Activated CD8-positive, alpha-beta memory T cell treated with anti-CD3 and anti-CD28 coated beads for 48 hours (primary cell): ENCODE measurements at regions not wholly inside any gene's neighbourhood (a gene's known extent, or its start where the extent isn't known, plus 50 kb on each side); places are given as distances from the start of the nearest gene placed in this dataset.

Experiments used
- DNase-seq, 3 experiments: peaks; one replicate each; pipeline ENCODE4 v3.0.0-alpha.2; 2020; ENCODE audit warnings: low read depth in 2 of 3, low spot score in 2 of 3

DNA sequence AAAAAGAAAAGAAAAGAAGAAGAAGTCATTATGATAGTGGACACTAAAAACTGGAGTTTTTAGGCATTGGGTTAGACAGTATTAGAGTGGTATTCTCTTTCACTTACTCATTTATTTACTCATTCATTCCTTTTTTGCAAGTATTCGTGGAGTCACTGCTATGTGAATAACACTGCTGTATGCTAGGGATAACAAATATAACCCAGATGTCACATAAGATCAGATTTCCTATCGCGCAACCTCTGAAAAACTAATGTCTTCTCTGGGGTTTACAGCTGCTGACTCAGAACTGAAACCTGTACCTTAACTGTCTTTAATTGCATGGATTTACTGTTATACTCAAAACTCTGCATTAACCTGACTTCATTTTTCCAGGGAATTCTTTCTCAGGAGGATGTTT, 353.7 kb downstream of the LRIG3 start:
- no peak for DNase-seq

- no peak for DNase-seq
These were observed 353.1 kb downstream of the LRIG3 start for GRCh38 chr12:58567189-58567588.

GRCh38 chr12:58570411-58570810, 349.9 kb downstream of the LRIG3 start:
- no peak for DNase-seq

DNA sequence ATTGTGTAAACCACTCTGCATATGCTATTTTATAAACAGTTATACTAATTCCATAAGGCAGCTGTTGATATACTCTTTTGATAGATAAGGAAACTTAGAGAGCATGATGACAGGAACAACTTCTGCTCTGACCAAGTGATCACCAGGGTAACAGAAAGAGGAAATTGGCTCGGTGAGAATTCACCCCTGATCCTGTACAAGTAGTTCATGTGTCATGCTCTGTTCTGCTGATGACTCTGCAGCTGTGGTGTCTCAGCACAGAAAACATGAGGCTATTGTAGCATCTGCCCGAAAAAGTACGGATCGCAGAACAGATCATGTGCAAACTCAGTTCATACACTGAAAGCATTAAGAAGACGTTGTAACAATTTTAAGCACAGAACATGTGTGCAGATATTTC, 345.0 kb downstream of the LRIG3 start:
- no peak for DNase-seq

GRCh38 chr12:58576081-58576480, 344.2 kb downstream of the LRIG3 start:
- DNase-seq: no peak

- DNase-seq: no peak
These were observed 343.4 kb downstream of the LRIG3 start for GRCh38 chr12:58576916-58577315.

- no peak for DNase-seq
These were observed 340.2 kb downstream of the LRIG3 start for GRCh38 chr12:58580095-58580494.

DNA sequence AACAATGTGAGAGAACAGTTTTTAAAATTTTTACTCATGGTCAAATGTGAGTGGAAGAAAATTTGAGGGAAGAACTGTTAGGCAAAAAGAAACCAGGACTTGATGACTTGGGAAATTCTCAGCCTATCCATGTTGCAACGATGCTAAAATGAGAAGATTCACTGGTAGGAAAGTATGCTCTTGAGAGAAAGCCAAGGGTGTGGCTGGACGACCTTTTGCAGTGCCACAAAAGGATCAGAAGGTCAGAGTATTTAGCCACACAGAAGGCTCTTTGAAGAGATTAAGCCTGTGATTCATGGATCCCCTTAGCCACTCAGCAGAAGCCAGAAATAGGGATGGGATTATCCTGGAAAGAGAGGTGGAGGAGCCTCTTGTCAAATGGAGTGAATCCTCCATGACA, 336.8 kb downstream of the LRIG3 start:
- no peak for DNase-seq

- no peak for DNase-seq
These were observed 336.4 kb downstream of the LRIG3 start for GRCh38 chr12:58583940-58584339.

DNA sequence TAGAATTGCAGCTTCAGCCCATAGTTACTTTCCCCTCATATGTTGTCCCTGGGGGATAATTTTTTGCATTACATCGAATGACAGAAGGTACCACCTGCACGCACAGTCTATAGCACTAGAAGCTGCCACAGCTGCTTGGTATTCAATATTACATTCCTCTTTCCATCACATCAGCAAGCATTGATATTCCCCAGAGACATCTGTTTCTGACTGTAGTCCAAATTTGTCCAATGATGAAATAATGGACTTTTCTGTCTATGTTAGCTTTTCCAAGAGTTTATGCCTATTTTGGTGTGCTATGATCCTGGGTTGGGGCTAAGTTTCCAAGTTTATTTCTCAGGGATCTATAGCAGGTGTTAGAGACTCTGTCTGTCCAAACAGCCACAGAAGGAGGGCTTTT, 335.4 kb downstream of the LRIG3 start:
- no peak for DNase-seq

- no peak for DNase-seq
These were observed 333.5 kb downstream of the LRIG3 start for GRCh38 chr12:58586762-58587161.

- DNase-seq: no peak
These were observed 331.5 kb downstream of the LRIG3 start for GRCh38 chr12:58588770-58589169.

DNA sequence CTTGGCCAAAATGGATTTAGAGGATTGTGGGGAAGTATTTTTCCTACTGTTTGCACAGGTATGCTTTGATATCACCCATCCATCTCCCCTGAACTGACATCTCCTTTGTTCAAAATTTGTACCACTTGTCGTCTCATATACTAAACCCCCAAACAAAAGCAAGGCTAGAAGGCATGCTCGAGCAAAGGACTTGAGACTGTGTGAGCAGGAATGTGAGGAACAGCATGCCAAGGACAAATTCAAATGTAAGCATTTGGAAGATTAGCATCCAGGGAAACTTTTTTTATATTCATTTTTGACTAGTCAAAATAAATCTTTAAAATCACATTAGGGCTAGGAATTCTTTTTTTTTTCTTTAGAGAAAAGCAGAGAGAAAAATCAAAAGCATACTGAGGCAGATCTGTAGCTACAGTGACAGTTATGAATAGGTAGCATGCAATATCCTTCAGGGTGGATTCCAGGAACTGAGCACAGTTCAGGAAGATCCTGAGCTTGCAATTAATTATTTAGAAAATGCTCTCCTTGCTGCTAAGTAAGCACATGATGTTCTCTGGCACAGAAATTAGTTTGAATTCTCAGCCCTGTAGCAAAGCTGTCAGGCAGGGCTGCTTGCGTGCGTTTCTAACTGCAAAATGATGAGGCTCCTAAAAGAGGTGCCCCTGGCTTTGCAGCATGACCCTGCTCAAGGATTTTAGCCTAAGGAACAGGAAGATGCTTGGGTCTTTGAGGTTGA, 327.7 kb downstream of the LRIG3 start:
- no peak for DNase-seq

DNA sequence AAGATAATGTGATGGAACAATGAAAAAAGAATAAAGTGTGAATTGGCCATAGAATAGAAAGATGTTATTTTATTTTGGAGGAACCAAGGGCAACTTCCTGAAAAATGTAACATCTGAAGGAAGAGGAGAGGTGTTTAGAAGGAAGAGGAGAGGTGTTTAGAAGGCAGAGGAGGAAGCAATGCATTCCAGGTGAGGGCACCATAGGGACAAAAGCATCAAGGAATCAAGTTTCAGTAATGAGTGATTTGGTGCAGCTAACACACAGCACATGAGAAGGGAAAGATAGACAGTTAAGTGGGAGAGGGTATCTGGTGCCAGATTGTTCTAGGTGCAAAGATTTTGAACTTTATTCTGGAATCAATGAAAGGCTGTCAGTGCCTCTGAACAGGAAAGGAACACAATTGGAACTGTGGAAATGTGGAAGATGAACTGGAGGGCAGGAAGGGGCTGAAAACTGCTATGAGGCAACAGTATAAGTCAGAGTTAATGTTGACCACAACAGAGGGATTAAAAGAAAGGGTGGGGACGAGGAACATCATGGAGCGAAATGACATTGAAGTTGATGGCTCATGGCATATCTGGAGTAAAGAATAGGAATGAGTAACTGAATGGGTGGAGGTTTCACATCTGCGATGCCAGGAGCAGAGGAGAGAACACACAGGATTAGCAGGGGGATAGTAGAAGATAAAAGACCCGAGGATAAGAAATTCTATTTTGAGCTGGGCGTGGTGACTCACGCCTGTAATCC, 326.6 kb downstream of the LRIG3 start:
- no peak for DNase-seq

- DNase-seq: no peak
These were observed 323.9 kb downstream of the LRIG3 start for GRCh38 chr12:58596381-58596780.

DNA sequence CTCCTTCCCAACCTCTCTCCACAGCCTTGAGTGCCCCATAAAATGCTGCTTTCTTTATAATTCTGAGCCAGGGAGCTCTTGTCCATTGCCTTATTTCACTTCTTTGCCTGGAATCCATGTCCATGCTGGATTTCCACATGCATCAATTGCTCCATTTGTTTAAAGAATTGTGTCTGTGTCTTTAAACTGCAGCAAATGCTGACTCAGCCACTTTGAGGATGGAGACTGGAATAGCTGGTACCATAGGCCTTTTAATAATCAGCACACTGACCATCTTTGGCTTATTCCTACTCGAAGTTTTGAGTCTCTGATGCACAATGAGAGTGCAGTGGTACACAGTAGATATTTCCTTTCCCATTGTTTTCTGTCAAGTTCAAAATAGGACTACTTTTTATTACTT, 318.8 kb downstream of the LRIG3 start:
- no peak for DNase-seq

- no peak for DNase-seq
These were observed 318.1 kb downstream of the LRIG3 start for GRCh38 chr12:58602179-58602578.

GRCh38 chr12:58602736-58603135, 317.6 kb downstream of the LRIG3 start:
- DNase-seq: no peak

DNA sequence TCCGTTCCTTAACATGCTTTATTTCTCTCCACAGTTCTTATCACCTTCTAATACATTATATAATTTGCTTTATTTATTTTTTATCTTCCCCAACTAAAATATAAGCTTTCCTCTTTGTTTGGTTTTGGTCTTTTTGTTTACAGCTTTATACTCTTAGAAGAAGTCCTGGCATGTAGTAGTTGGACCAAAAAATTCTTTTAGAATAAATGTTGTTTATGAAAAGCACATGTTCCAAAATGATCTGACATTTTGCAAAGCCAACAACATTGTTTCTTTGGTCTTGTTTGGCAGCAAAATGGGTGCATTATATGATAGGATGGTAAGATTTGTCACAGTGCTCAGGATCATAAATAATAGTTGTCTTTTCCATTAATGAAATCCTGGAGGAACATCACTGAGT, 312.5 kb downstream of the LRIG3 start:
- no peak for DNase-seq

- no peak for DNase-seq
These were observed 311.6 kb downstream of the LRIG3 start for GRCh38 chr12:58608711-58609110.

DNA sequence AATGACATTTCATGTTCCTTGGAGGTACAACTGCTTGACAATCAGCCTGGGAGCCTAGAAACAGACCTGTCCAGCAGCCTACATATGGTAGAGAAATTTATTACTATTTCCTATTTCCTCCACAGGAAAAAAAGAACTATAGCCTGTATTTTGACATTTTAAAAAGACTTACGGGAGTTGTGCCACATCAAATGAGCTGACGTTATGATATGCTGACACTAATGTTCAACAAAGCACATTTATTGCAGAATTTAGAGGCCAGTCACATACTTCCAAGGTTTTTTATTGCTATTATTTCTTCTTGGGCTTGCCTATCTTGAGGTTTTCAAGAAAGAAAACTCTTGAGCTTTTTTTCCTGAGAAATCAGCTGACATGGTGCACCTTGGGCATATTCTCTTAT, 305.3 kb downstream of the LRIG3 start:
- DNase-seq: no peak

DNA sequence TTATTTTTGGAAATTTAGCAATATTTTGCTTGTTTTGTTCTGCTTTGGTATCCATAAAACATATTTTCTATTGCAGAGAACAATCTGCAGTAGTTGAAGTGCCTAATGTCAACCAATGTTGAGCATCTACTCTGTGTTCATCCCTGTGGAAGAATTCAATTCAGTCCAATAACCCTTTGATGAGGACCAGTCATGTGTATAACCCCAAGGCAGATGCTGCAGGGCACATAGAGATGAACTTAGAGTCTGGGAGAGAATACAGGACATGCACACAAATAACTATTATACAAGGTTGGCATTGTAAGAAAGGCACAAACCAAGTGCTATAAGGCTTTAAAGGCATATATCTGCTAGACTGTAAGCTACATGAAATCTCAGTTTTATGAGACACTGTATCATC, 304.7 kb downstream of the LRIG3 start:
- no peak for DNase-seq

- no peak for DNase-seq
These were observed 303.7 kb downstream of the LRIG3 start for GRCh38 chr12:58616618-58617017.
